ENCODE measurements at regions not wholly inside any gene's neighbourhood (a gene's known extent, or its start where the extent isn't known, plus 50 kb on each side); places are given as distances from the start of the nearest gene placed in this dataset.

DNA sequence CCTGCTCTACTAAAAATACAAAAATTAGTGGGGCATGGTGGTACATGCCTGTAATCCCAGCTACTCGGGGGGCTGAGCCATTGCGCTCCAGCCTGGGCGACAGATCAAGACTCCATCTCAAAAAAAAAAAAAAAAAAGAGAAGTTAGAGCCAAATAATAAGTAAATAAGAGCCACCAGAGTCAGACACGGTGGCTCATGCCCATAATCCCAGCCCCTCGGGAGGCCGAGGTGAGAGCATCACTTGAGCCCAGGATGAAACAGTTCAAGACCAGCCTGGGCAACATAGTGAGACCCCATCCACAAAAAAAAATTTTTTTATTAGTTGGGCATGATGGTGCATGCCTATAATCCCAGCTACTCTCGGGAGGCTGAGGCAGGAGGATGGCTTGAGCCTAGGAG lies 85.8 kb upstream of the LARP1 start:
- no peak for ATAC-seq

DNA sequence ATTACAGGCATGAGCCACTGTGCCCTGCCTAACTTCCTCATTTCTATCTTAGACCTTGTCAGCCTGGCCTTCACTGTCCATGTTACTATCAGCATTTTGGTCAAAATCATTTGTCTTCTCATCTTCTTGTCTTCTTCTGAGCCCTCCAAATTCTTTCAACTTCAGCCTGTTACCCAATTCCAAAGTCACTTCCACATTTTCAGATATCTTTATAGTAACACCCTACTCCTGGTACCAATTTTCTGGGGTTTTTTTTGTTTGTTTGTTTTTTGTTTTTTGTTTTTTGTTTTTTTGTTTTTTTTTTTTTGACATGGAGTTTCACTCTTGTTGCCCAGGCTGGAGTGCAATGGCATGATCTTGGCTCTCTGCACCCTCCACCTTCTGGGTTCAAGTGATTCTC lies 90.3 kb upstream of the LARP1 start:
- ATAC-seq: no peak
- no peak for TF ChIP-seq ZNF8 (CRISPR knock-in tag; IDR thresholded peaks at IDR 0.05)
- TF ChIP-seq ARNTL (CRISPR knock-in tag; IDR thresholded peaks at IDR 0.05; ENCODE audit: borderline replicate concordance, low read depth): no peak
- TF ChIP-seq PATZ1 (CRISPR knock-in tag; IDR thresholded peaks at IDR 0.05; ENCODE audit: borderline replicate concordance): no peak
- TF ChIP-seq, protein P1, sequence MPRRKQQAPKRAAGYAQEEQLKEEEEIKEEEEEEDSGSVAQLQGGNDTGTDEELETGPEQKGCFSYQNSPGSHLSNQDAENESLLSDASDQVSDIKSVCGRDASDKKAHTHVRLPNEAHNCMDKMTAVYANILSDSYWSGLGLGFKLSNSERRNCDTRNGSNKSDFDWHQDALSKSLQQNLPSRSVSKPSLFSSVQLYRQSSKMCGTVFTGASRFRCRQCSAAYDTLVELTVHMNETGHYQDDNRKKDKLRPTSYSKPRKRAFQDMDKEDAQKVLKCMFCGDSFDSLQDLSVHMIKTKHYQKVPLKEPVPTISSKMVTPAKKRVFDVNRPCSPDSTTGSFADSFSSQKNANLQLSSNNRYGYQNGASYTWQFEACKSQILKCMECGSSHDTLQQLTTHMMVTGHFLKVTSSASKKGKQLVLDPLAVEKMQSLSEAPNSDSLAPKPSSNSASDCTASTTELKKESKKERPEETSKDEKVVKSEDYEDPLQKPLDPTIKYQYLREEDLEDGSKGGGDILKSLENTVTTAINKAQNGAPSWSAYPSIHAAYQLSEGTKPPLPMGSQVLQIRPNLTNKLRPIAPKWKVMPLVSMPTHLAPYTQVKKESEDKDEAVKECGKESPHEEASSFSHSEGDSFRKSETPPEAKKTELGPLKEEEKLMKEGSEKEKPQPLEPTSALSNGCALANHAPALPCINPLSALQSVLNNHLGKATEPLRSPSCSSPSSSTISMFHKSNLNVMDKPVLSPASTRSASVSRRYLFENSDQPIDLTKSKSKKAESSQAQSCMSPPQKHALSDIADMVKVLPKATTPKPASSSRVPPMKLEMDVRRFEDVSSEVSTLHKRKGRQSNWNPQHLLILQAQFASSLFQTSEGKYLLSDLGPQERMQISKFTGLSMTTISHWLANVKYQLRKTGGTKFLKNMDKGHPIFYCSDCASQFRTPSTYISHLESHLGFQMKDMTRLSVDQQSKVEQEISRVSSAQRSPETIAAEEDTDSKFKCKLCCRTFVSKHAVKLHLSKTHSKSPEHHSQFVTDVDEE (CRISPR knock-in tag; IDR thresholded peaks at IDR 0.05): no peak
- TF ChIP-seq ZNF565 (CRISPR knock-in tag; conservative IDR thresholded peaks at IDR 0.05; ENCODE audit: low read depth): no peak
- TF ChIP-seq BACH2 (CRISPR knock-in tag; IDR thresholded peaks at IDR 0.05; ENCODE audit: borderline replicate concordance): no peak

More for the DNA sequence above, 85.8 kb upstream of the LARP1 start:
- TF ChIP-seq GLIS3 (CRISPR knock-in tag; IDR thresholded peaks at IDR 0.05) (no peak), OSR1 (CRISPR knock-in tag; IDR thresholded peaks at IDR 0.05) (no peak), RARB (CRISPR knock-in tag; IDR thresholded peaks at IDR 0.05) (no peak), ZNF70 (CRISPR knock-in tag; IDR thresholded peaks at IDR 0.05) (no peak), ARNTL (CRISPR knock-in tag; IDR thresholded peaks at IDR 0.05; ENCODE audit: borderline replicate concordance, low read depth) (no peak), ZNF565 (CRISPR knock-in tag; conservative IDR thresholded peaks at IDR 0.05; ENCODE audit: low read depth) (no peak), SNAI2 (CRISPR knock-in tag; IDR thresholded peaks at IDR 0.05) (no peak), BACH2 (CRISPR knock-in tag; IDR thresholded peaks at IDR 0.05; ENCODE audit: borderline replicate concordance) (no peak), ZC3H10 (CRISPR knock-in tag; IDR thresholded peaks at IDR 0.05) (no peak), TCF4 (CRISPR knock-in tag; IDR thresholded peaks at IDR 0.05; ENCODE audit: borderline replicate concordance) (no peak), PPARA (CRISPR knock-in tag; IDR thresholded peaks at IDR 0.05; ENCODE audit: borderline replicate concordance) (no peak), ZFP30 (CRISPR knock-in tag; IDR thresholded peaks at IDR 0.05) (no peak), POU6F1 (CRISPR knock-in tag; IDR thresholded peaks at IDR 0.05; ENCODE audit: borderline replicate concordance, low read depth) (no peak), ZFP3 (CRISPR knock-in tag; IDR thresholded peaks at IDR 0.05) (no peak), CSDC2 (CRISPR knock-in tag; IDR thresholded peaks at IDR 0.05) (no peak)
- TF ChIP-seq, protein P2, sequence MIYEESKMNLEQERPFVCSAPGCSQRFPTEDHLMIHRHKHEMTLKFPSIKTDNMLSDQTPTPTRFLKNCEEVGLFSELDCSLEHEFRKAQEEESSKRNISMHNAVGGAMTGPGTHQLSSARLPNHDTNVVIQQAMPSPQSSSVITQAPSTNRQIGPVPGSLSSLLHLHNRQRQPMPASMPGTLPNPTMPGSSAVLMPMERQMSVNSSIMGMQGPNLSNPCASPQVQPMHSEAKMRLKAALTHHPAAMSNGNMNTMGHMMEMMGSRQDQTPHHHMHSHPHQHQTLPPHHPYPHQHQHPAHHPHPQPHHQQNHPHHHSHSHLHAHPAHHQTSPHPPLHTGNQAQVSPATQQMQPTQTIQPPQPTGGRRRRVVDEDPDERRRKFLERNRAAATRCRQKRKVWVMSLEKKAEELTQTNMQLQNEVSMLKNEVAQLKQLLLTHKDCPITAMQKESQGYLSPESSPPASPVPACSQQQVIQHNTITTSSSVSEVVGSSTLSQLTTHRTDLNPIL (CRISPR knock-in tag; IDR thresholded peaks at IDR 0.05; ENCODE audit: low read depth): no peak
- TF ChIP-seq, protein P1 (CRISPR knock-in tag; IDR thresholded peaks at IDR 0.05): no peak
- TF ChIP-seq, protein P3, sequence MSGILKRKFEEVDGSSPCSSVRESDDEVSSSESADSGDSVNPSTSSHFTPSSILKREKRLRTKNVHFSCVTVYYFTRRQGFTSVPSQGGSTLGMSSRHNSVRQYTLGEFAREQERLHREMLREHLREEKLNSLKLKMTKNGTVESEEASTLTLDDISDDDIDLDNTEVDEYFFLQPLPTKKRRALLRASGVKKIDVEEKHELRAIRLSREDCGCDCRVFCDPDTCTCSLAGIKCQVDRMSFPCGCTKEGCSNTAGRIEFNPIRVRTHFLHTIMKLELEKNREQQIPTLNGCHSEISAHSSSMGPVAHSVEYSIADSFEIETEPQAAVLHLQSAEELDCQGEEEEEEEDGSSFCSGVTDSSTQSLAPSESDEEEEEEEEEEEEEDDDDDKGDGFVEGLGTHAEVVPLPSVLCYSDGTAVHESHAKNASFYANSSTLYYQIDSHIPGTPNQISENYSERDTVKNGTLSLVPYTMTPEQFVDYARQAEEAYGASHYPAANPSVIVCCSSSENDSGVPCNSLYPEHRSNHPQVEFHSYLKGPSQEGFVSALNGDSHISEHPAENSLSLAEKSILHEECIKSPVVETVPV (CRISPR knock-in tag; IDR thresholded peaks at IDR 0.05): no peak
